Central memory CD8-positive, alpha-beta T cell (primary cell): ENCODE measurements at regions not wholly inside any gene's neighbourhood (a gene's known extent, or its start where the extent isn't known, plus 50 kb on each side); places are given as distances from the start of the nearest gene placed in this dataset.

ENCODE experiments used
- ATAC-seq: fragments of 150-1000 bp; cut with Tn5 transposase; replicated peaks from 2 replicates; pipeline ENCODE4 v1.10.0; 2022; ENCODE audit warnings: mild to moderate bottlenecking, moderate FRiP score, moderate number of reproducible peaks; ENCODE audit not compliant: poor library complexity, severe bottlenecking; ENCODE audit errors: extremely low read depth
- DNase-seq, 2 donors: peaks; one replicate each; pipeline ENCODE4 v3.0.0; 2021; ENCODE audit warnings: low spot score in 2 of 2
- H3K27ac Mint-ChIP-seq: one replicate; pipeline ENCODE4 v1.8.0; 2022; ENCODE audit warnings: low read depth, mild to moderate bottlenecking, moderate library complexity, mixed read lengths
- H3K27me3 Mint-ChIP-seq: one replicate; pipeline ENCODE4 v1.8.0; 2022; ENCODE audit warnings: mixed read lengths
- H3K36me3 Mint-ChIP-seq: one replicate; pipeline ENCODE4 v1.8.0; 2022; ENCODE audit warnings: mild to moderate bottlenecking, moderate library complexity, mixed read lengths; ENCODE audit not compliant: insufficient read depth
- H3K4me1 Mint-ChIP-seq: one replicate; pipeline ENCODE4 v1.8.0; 2022; ENCODE audit warnings: mixed read lengths
- H3K4me3 Mint-ChIP-seq: one replicate; pipeline ENCODE4 v1.8.0; 2022; ENCODE audit warnings: mild to moderate bottlenecking, moderate library complexity, mixed read lengths
- H3K9me3 Mint-ChIP-seq: one replicate; pipeline ENCODE4 v1.8.0; 2022; ENCODE audit warnings: mixed read lengths

DNA sequence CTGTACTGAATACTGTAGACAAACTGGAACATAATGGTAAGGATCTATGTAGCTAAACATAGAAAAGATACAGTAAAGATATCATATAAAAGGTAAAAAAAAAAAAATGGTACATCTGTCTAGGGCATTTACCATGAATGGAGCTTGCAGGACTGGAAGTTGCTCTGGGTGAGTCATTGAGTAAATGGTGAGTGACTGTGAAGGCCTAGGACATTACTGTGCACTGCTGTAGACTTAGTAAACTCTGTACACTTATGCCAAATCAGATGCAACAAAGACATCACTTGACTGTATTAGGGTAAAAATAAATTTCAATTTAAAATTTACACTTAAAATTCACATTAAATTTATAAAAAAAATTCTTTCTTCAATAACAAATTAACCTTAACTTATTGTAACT is 281.3 kb upstream of the LMCD1 start:
- no peak overlapping the region for H3K27ac Mint-ChIP-seq
- no peaks in the 10 kb centered on the region for H3K4me1 Mint-ChIP-seq
- H3K36me3 Mint-ChIP-seq: no peaks in the 10 kb centered on the region
- no peak for DNase-seq
- no peak overlapping the region for H3K4me3 Mint-ChIP-seq
- H3K27me3 Mint-ChIP-seq: peaks cover 23% of the 10 kb centered on the region
- no peak for ATAC-seq
- H3K9me3 Mint-ChIP-seq: no peaks in the 10 kb centered on the region

- no peak for DNase-seq
- Mint-ChIP-seq H3K4me1 (no peaks in the 10 kb centered on the region), H3K27ac (no peak overlapping the region), H3K36me3 (no peaks in the 10 kb centered on the region), H3K27me3 (no peaks in the 10 kb centered on the region), H3K4me3 (no peak overlapping the region), H3K9me3 (no peaks in the 10 kb centered on the region)
- ATAC-seq: no peak
Observed at GRCh38 chr3:8223766-8224165, 277.9 kb upstream of the LMCD1 start.

- no peak for ATAC-seq
- no peaks in the 10 kb centered on the region for H3K36me3 Mint-ChIP-seq
Observed at GRCh38 chr3:8224941-8225340, 276.7 kb upstream of the LMCD1 start.

GRCh38 chr3:8233938-8234337 is 267.7 kb upstream of the LMCD1 start:
- H3K36me3 Mint-ChIP-seq: no peaks in the 10 kb centered on the region
- H3K4me3 Mint-ChIP-seq: no peak overlapping the region
- ATAC-seq: no peak
- peaks cover 20% of the 10 kb centered on the region for H3K27me3 Mint-ChIP-seq
- no peaks in the 10 kb centered on the region for H3K9me3 Mint-ChIP-seq
- DNase-seq: no peak
- peaks cover 13% of the 10 kb centered on the region for H3K4me1 Mint-ChIP-seq
- H3K27ac Mint-ChIP-seq: no peak overlapping the region

More at GRCh38 chr3:8224941-8225340, 276.7 kb upstream of the LMCD1 start:
- no peak overlapping the region for H3K4me3 Mint-ChIP-seq
- H3K27me3 Mint-ChIP-seq: no peaks in the 10 kb centered on the region
- H3K9me3 Mint-ChIP-seq: no peaks in the 10 kb centered on the region
- no peak overlapping the region for H3K27ac Mint-ChIP-seq
- DNase-seq: no peak
- H3K4me1 Mint-ChIP-seq: no peaks in the 10 kb centered on the region

- no peak overlapping the region for H3K4me3 Mint-ChIP-seq
- ATAC-seq (no peak), DNase-seq (no peak)
- no peaks in the 10 kb centered on the region for H3K36me3 Mint-ChIP-seq
- H3K4me1 Mint-ChIP-seq: peaks cover 13% of the 10 kb centered on the region
- H3K27me3 Mint-ChIP-seq: peaks cover 20% of the 10 kb centered on the region
- H3K9me3 Mint-ChIP-seq: no peaks in the 10 kb centered on the region
- no peak overlapping the region for H3K27ac Mint-ChIP-seq
Observed at GRCh38 chr3:8236264-8236663, 265.4 kb upstream of the LMCD1 start.

GRCh38 chr3:8237893-8238292 is 263.7 kb upstream of the LMCD1 start:
- DNase-seq (no peak), ATAC-seq (no peak)
- H3K4me3 Mint-ChIP-seq: no peak overlapping the region
- H3K27me3 Mint-ChIP-seq: peaks cover 14% of the 10 kb centered on the region
- H3K27ac Mint-ChIP-seq: no peak overlapping the region
- H3K9me3 Mint-ChIP-seq: no peaks in the 10 kb centered on the region
- no peaks in the 10 kb centered on the region for H3K36me3 Mint-ChIP-seq
- H3K4me1 Mint-ChIP-seq: peaks cover 13% of the 10 kb centered on the region

DNA sequence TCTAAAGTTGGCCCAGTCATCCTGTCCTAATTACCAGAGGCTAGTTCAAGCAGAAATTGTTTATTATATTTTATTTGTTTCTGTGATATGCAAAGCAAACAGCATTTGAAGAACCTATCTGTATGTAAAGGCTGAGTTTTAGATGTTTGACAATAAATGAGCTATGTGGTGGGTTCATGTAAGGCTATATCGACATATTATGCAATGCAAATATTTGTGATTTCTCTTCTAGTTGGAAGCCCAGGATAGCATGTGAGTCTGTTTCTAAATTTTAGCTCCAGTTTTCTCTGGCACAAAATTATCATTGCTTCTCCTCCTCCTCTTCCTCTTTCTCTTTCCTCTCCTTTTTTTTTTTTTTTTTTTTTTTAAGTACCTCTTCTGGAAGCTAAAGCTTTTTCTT is 263.2 kb upstream of the LMCD1 start:
- H3K27ac Mint-ChIP-seq: no peak overlapping the region
- ATAC-seq (no peak), DNase-seq (no peak)
- no peaks in the 10 kb centered on the region for H3K9me3 Mint-ChIP-seq
- H3K4me1 Mint-ChIP-seq: peaks cover 13% of the 10 kb centered on the region
- H3K27me3 Mint-ChIP-seq: peaks cover 14% of the 10 kb centered on the region
- H3K36me3 Mint-ChIP-seq: no peaks in the 10 kb centered on the region
- H3K4me3 Mint-ChIP-seq: no peak overlapping the region

- Mint-ChIP-seq H3K4me1 (peaks cover 8% of the 10 kb centered on the region), H3K4me3 (no peak overlapping the region), H3K27me3 (peaks cover 14% of the 10 kb centered on the region), H3K9me3 (no peaks in the 10 kb centered on the region), H3K27ac (no peak overlapping the region), H3K36me3 (no peaks in the 10 kb centered on the region)
- DNase-seq (no peak), ATAC-seq (no peak)
Observed at GRCh38 chr3:8239095-8239494, 262.5 kb upstream of the LMCD1 start.

DNA sequence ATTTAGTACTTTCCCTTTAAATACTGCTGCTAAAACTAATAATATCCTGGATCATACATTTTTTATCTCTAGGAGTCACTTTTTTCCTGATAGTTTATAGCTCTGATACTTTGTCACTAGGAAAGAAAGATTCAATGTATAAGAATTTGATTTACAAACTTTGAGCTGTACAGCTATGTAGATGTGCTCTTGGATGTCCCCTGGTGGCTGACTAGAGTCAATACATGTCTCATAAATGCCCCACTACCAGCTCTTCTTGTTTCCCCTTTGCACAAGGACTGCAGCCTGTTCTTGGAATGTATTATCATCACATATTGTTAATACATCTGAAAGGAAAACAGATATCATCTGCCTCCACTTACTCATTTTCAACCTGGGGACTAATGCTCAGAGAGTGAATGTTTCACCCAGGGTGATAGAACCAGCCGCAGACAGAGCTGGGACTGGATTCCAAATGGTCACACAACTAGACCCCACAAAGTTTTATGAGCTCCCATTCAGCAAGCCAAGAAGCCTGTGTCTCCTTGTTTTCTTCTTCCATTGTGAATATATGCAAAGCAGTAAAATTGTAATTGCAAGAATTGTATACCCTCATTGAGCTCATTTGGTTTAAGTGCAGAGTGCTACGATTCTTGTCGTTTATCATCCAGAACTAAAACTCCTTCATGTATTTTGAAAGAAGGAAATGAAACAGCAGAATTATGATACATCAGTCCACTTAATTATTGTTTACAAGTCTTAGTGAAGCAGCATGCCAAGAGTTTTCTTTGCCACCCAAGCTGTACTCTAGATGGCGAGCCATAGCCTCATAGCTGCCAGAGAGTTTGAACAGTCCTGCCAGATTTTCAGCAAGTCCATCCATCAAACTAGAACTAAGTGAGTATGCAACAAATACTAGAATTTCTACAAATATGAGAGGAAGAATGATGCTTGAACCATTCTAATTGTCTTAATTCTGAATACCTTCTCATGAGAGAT is 261.6 kb upstream of the LMCD1 start:
- no peak for DNase-seq
- Mint-ChIP-seq H3K27ac (no peak overlapping the region), H3K4me1 (peaks cover under 1% of the 10 kb centered on the region)

GRCh38 chr3:8246070-8246469 is 255.6 kb upstream of the LMCD1 start:
- H3K4me1 Mint-ChIP-seq: no peaks in the 10 kb centered on the region
- H3K9me3 Mint-ChIP-seq: peaks cover 13% of the 10 kb centered on the region
- ATAC-seq (no peak), DNase-seq (no peak)
- no peak overlapping the region for H3K27ac Mint-ChIP-seq
- H3K4me3 Mint-ChIP-seq: no peak overlapping the region
- H3K27me3 Mint-ChIP-seq: peaks cover 33% of the 10 kb centered on the region
- no peaks in the 10 kb centered on the region for H3K36me3 Mint-ChIP-seq

More for the DNA sequence above, 261.6 kb upstream of the LMCD1 start:
- no peak overlapping the region for H3K4me3 Mint-ChIP-seq
- peaks cover 10% of the 10 kb centered on the region for H3K27me3 Mint-ChIP-seq
- peaks cover 5% of the 10 kb centered on the region for H3K9me3 Mint-ChIP-seq
- ATAC-seq: no peak
- H3K36me3 Mint-ChIP-seq: no peaks in the 10 kb centered on the region

DNA sequence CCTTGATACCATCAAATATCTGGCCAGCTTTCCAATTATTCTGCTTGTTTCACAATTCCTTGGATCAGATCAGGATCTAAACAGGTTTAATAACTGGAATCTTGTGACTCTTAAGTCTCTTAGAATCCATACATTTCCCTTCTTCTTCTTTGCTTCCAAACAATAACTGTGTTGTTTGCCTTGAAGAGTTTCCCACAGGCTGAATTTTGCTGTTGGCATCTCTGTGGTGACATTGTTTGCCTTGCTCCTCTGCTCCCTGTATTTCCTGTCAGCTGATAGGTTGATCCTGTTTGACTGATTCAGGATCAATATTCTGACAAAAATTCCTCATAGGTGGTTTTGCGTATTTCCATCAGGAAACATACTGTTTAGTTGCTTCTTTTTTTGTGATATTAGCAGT is 248.4 kb upstream of the LMCD1 start:
- no peak overlapping the region for H3K4me3 Mint-ChIP-seq

GRCh38 chr3:8254489-8254888 is 247.1 kb upstream of the LMCD1 start:
- no peaks in the 10 kb centered on the region for H3K36me3 Mint-ChIP-seq
- H3K27me3 Mint-ChIP-seq: peaks cover 30% of the 10 kb centered on the region

More for the DNA sequence above, 248.4 kb upstream of the LMCD1 start:
- Mint-ChIP-seq H3K27me3 (peaks cover 32% of the 10 kb centered on the region), H3K4me1 (no peaks in the 10 kb centered on the region), H3K27ac (no peak overlapping the region), H3K36me3 (no peaks in the 10 kb centered on the region), H3K9me3 (peaks cover 8% of the 10 kb centered on the region)
- DNase-seq: no peak
- no peak for ATAC-seq

GRCh38 chr3:8255725-8256124 is 245.9 kb upstream of the LMCD1 start:
- DNase-seq (no peak), ATAC-seq (no peak)
- Mint-ChIP-seq H3K27me3 (peaks cover 18% of the 10 kb centered on the region), H3K4me3 (no peak overlapping the region), H3K27ac (no peak overlapping the region), H3K4me1 (no peaks in the 10 kb centered on the region), H3K9me3 (peaks cover under 1% of the 10 kb centered on the region), H3K36me3 (no peaks in the 10 kb centered on the region)

More at GRCh38 chr3:8254489-8254888, 247.1 kb upstream of the LMCD1 start:
- H3K9me3 Mint-ChIP-seq: peaks cover 8% of the 10 kb centered on the region
- DNase-seq (no peak), ATAC-seq (no peak)
- H3K4me1 Mint-ChIP-seq: no peaks in the 10 kb centered on the region
- H3K4me3 Mint-ChIP-seq: no peak overlapping the region
- no peak overlapping the region for H3K27ac Mint-ChIP-seq
